DND-41 (cell line): ENCODE measurements at regions not wholly inside any gene's neighbourhood (a gene's known extent, or its start where the extent isn't known, plus 50 kb on each side); places are given as distances from the start of the nearest gene placed in this dataset.

Experiments used
- ATAC-seq: fragments of 200-7000 bp; cut with Tn5 transposase; 3 replicates; pipeline ENCODE4 v1.9.1; 2021; ENCODE audit warnings: low read depth; ENCODE audit not compliant: insufficient read depth
- DNase-seq: peaks from one replicate; pipeline ENCODE4 v3.0.0-alpha.2; 2020
- H2AFZ ChIP-seq: 2 replicates; pipeline ENCODE4 v1.6.0; 2012; ENCODE audit warnings: low read depth, low read length
- H3K27ac ChIP-seq: 2 replicates; pipeline ENCODE4 v1.5.1; 2012; ENCODE audit warnings: low read length, inconsistent platforms
- H3K27me3 ChIP-seq: fragments of 200-600 bp; sonication (generic); 2 replicates; pipeline ENCODE4 v1.6.0; 2012; ENCODE audit warnings: low read length, mild to moderate bottlenecking, inconsistent platforms; ENCODE audit not compliant: insufficient read depth, poor library complexity
- H3K36me3 ChIP-seq: 2 replicates; pipeline ENCODE4 v1.5.1; 2012; ENCODE audit warnings: low read length, inconsistent platforms; ENCODE audit not compliant: insufficient read depth
- H3K4me1 ChIP-seq: 2 replicates; pipeline ENCODE4 v1.5.1; 2012; ENCODE audit warnings: mild to moderate bottlenecking, low read length; ENCODE audit not compliant: insufficient read depth
- H3K4me2 ChIP-seq: 2 replicates; pipeline ENCODE4 v1.6.0; 2012; ENCODE audit warnings: mild to moderate bottlenecking, moderate library complexity, low read length, inconsistent platforms; ENCODE audit not compliant: insufficient read depth
- H3K4me3 ChIP-seq, 2 experiments: fragments of 200-600 bp in 1 of 2; shearing (Covaris generic) in 1 of 2; 2 replicates each; pipeline ENCODE4 v1.5.1; 2012 to 2016; ENCODE audit warnings: inconsistent platforms in 2 of 2, low read length in 2 of 2, mild to moderate bottlenecking in 2 of 2, low read depth in 1 of 2, moderate library complexity in 1 of 2
- H3K79me2 ChIP-seq: 2 replicates; pipeline ENCODE4 v1.6.0; 2012; ENCODE audit warnings: low read length, inconsistent platforms; ENCODE audit not compliant: insufficient read depth
- H3K9ac ChIP-seq: 2 replicates; pipeline ENCODE4 v1.6.0; 2012; ENCODE audit warnings: low read depth, mild to moderate bottlenecking, inconsistent platforms, low read length, moderate library complexity
- H3K9me3 ChIP-seq: 2 replicates; pipeline ENCODE4 v1.5.1; 2012; ENCODE audit warnings: low read length, moderate library complexity, mild to moderate bottlenecking, inconsistent platforms; ENCODE audit not compliant: insufficient read depth, severe bottlenecking
- H4K20me1 ChIP-seq: 2 replicates; pipeline ENCODE4 v1.6.0; 2012; ENCODE audit warnings: low read length; ENCODE audit not compliant: insufficient read depth
- CTCF ChIP-seq: IDR thresholded peaks from 2 replicates; pipeline ENCODE4 v1.5.1; 2012; ENCODE audit warnings: borderline replicate concordance, low read length, moderate library complexity, mild to moderate bottlenecking; ENCODE audit not compliant: poor library complexity, severe bottlenecking; ENCODE audit errors: extremely low read depth
- EZH2 ChIP-seq: IDR thresholded peaks from 3 replicates; pipeline ENCODE4 v1.6.1; 2012; ENCODE audit warnings: borderline replicate concordance, low read depth, mild to moderate bottlenecking, moderate library complexity, low read length, inconsistent platforms; ENCODE audit not compliant: severe bottlenecking

GRCh38 chr5:63293317-63293716, 668.9 kb downstream of the HTR1A start:
- TF ChIP-seq CTCF = no peak
- no peak for TF ChIP-seq EZH2
- Histone ChIP-seq H2AFZ (no peak overlapping the region), H3K36me3 (no peaks in the 10 kb centered on the region), H3K4me2 (no peak overlapping the region), H3K79me2 (no peaks in the 10 kb centered on the region), H3K9me3 (no peaks in the 10 kb centered on the region), H3K27me3 (no peaks in the 10 kb centered on the region), H3K9ac (no peak overlapping the region), H3K4me3 (no peak overlapping the region), H3K27ac (no peak overlapping the region), H4K20me1 (no peaks in the 10 kb centered on the region), H3K4me1 (no peaks in the 10 kb centered on the region)
- no peak for ATAC-seq
- DNase-seq = no peak

DNA sequence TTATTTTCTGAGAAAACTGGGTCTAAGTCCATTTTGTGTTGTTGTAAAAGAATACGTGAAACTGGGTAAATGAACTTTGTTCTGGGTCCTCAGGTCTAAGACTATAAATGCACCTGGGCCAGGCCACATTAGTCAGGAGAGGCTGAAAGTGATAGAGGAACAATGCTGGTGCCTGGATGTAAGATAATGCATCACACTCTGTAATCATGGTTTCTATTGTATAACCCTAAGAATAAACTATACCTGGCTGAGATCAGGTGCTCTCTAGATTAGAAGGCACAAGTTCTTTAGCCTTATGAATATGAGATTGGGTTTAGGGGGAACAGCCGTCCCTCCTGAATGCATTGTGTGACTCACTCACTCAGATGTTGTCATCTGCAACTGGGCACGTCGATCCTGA, 675.5 kb downstream of the HTR1A start:
- no peak overlapping the region for H2AFZ ChIP-seq
- no peak overlapping the region for H3K9ac ChIP-seq
- TF ChIP-seq EZH2 (no peak), CTCF (no peak)
- no peak overlapping the region for H3K27ac ChIP-seq
- H3K4me3 ChIP-seq = no peak overlapping the region
- H3K79me2 ChIP-seq = no peaks in the 10 kb centered on the region
- H3K36me3 ChIP-seq = no peaks in the 10 kb centered on the region
- no peaks in the 10 kb centered on the region for H3K9me3 ChIP-seq
- H3K4me1 ChIP-seq = no peaks in the 10 kb centered on the region
- no peak for DNase-seq
- no peak for ATAC-seq
- no peaks in the 10 kb centered on the region for H3K27me3 ChIP-seq
- H4K20me1 ChIP-seq = no peaks in the 10 kb centered on the region
- no peak overlapping the region for H3K4me2 ChIP-seq

- ATAC-seq (no peak), DNase-seq (no peak)
- H3K4me2 ChIP-seq = no peak overlapping the region
- no peaks in the 10 kb centered on the region for H3K36me3 ChIP-seq
- no peaks in the 10 kb centered on the region for H3K79me2 ChIP-seq
- no peak for TF ChIP-seq CTCF
- no peak for TF ChIP-seq EZH2
- no peak overlapping the region for H3K4me3 ChIP-seq
- H3K27ac ChIP-seq = no peak overlapping the region
- H2AFZ ChIP-seq = no peak overlapping the region
- H3K4me1 ChIP-seq = no peaks in the 10 kb centered on the region
- H3K9me3 ChIP-seq = no peaks in the 10 kb centered on the region
- no peak overlapping the region for H3K9ac ChIP-seq
- no peaks in the 10 kb centered on the region for H4K20me1 ChIP-seq
- no peaks in the 10 kb centered on the region for H3K27me3 ChIP-seq
Measured at GRCh38 chr5:63263411-63263810, 684.8 kb downstream of the LRRC70 start.
